ENCODE measurements at regions not wholly inside any gene's neighbourhood (a gene's known extent, or its start where the extent isn't known, plus 50 kb on each side); places are given as distances from the start of the nearest gene placed in this dataset.
"Not testable (repeated sequence)": the region's sequence is repeated elsewhere in the genome, so short reads cannot be mapped to it uniquely, and the experiment has no call there.

- DNase-seq; H3K14ac ChIP-seq (ENCODE audit: low read length in 2 of 2): not testable (repeated sequence)
These were observed 255.3 kb upstream of the IRS2 start for GRCh38 chr13:110041638-110042037.

GRCh38 chr13:110037925-110038573 is 251.7 kb upstream of the IRS2 start:
- no peak overlapping the region for H4K8ac ChIP-seq (ENCODE audit: low read length)
- H2BK15ac ChIP-seq (ENCODE audit: low read depth, poor library complexity, severe bottlenecking): no peak overlapping the region
- 69% methylated on average over 2 of the region's 2 CpGs for WGBS
- DNase-seq: no peak
- no peak overlapping the region for H3K18ac ChIP-seq (ENCODE audit: low read depth in 1 of 2, low read length in 2 of 2)
- no peak overlapping the region for H3K9ac ChIP-seq (ENCODE audit: low read length)
- no peak overlapping the region for H2BK5ac ChIP-seq (ENCODE audit: low read depth, low read length, poor library complexity, severe bottlenecking)
- no peak overlapping the region for H3K4me3 ChIP-seq (ENCODE audit: insufficient read depth in 1 of 2, low read depth in 1 of 2, low read length in 2 of 2)
- no peak overlapping the region for H2BK12ac ChIP-seq (ENCODE audit: low read length in 2 of 2)
- no peaks in the 10 kb centered on the region for H3K9me3 ChIP-seq (ENCODE audit: control insufficient read depth, low read length)
- H3K4me2 ChIP-seq (ENCODE audit: low read length, poor library complexity, severe bottlenecking): no peak overlapping the region
- no peaks in the 10 kb centered on the region for H3K36me3 ChIP-seq (ENCODE audit: control insufficient read depth in 1 of 2, insufficient read depth in 2 of 2, low read depth in 1 of 2, low read length in 2 of 2)
- H3K79me1 ChIP-seq (replicated peaks; ENCODE audit: low read length, poor library complexity, severe bottlenecking): no peaks in the 10 kb centered on the region
- no peak overlapping the region for H2BK120ac ChIP-seq (ENCODE audit: low read depth, low read length)
- H3K27me3 ChIP-seq (ENCODE audit: control insufficient read depth in 1 of 2, insufficient read depth in 1 of 2, low read length in 2 of 2): peaks cover 0 to 7% of the 10 kb centered on the region in 2 experiments
- no peak overlapping the region for H3K4ac ChIP-seq (ENCODE audit: low read depth in 1 of 2, low read length in 2 of 2)
- no peaks in the 10 kb centered on the region for H3K4me1 ChIP-seq (ENCODE audit: control insufficient read depth, insufficient read depth, low read depth, low read length)
- no peak overlapping the region for H3K23ac ChIP-seq (ENCODE audit: low read length in 2 of 2)
- H2AK5ac ChIP-seq (ENCODE audit: low read length, severe bottlenecking): no peak overlapping the region
- no peak overlapping the region for H3K27ac ChIP-seq (ENCODE audit: low read length, poor library complexity, severe bottlenecking)
- no peak overlapping the region for H3K14ac ChIP-seq (ENCODE audit: low read length in 2 of 2)
- H2AFZ ChIP-seq (ENCODE audit: low read depth, low read length): no peak overlapping the region
- H4K91ac ChIP-seq (ENCODE audit: low read length): no peak overlapping the region

More at GRCh38 chr13:110041638-110042037, 255.3 kb upstream of the IRS2 start:
- H3K4ac ChIP-seq (ENCODE audit: low read depth in 1 of 2, low read length in 2 of 2); H2AFZ ChIP-seq (ENCODE audit: low read depth, low read length); H2BK120ac ChIP-seq (ENCODE audit: low read depth, low read length); H3K27me3 ChIP-seq (ENCODE audit: control insufficient read depth in 1 of 2, insufficient read depth in 1 of 2, low read length in 2 of 2); H3K27ac ChIP-seq (ENCODE audit: low read length, poor library complexity, severe bottlenecking); H2AK5ac ChIP-seq (ENCODE audit: low read length, severe bottlenecking); H3K36me3 ChIP-seq (ENCODE audit: control insufficient read depth in 1 of 2, insufficient read depth in 2 of 2, low read depth in 1 of 2, low read length in 2 of 2); H2BK12ac ChIP-seq (ENCODE audit: low read length in 2 of 2); H3K4me2 ChIP-seq (ENCODE audit: low read length, poor library complexity, severe bottlenecking); H2BK15ac ChIP-seq (ENCODE audit: low read depth, poor library complexity, severe bottlenecking); H3K18ac ChIP-seq (ENCODE audit: low read depth in 1 of 2, low read length in 2 of 2); H4K8ac ChIP-seq (ENCODE audit: low read length); H4K91ac ChIP-seq (ENCODE audit: low read length); H3K23ac ChIP-seq (ENCODE audit: low read length in 2 of 2); H3K9me3 ChIP-seq (ENCODE audit: control insufficient read depth, low read length); H3K9ac ChIP-seq (ENCODE audit: low read length); H3K79me1 ChIP-seq (replicated peaks; ENCODE audit: low read length, poor library complexity, severe bottlenecking); H2BK5ac ChIP-seq (ENCODE audit: low read depth, low read length, poor library complexity, severe bottlenecking); H3K4me1 ChIP-seq (ENCODE audit: control insufficient read depth, insufficient read depth, low read depth, low read length); H3K4me3 ChIP-seq (ENCODE audit: insufficient read depth in 1 of 2, low read depth in 1 of 2, low read length in 2 of 2): not testable (repeated sequence)
- WGBS: no CpG with 5 or more reads among the region's 4 CpGs

GRCh38 chr13:110036060-110036459 is 249.7 kb upstream of the IRS2 start:
- H3K4me3 ChIP-seq (ENCODE audit: insufficient read depth in 1 of 2, low read depth in 1 of 2, low read length in 2 of 2): no peak overlapping the region
- no peak overlapping the region for H3K18ac ChIP-seq (ENCODE audit: low read depth in 1 of 2, low read length in 2 of 2)
- H2AK5ac ChIP-seq (ENCODE audit: low read length, severe bottlenecking): no peak overlapping the region
- no peaks in the 10 kb centered on the region for H3K9me3 ChIP-seq (ENCODE audit: control insufficient read depth, low read length)
- no peak overlapping the region for H2BK15ac ChIP-seq (ENCODE audit: low read depth, poor library complexity, severe bottlenecking)
- peaks cover 0 to 9% of the 10 kb centered on the region in 2 experiments for H3K27me3 ChIP-seq (ENCODE audit: control insufficient read depth in 1 of 2, insufficient read depth in 1 of 2, low read length in 2 of 2)
- no peaks in the 10 kb centered on the region for H3K36me3 ChIP-seq (ENCODE audit: control insufficient read depth in 1 of 2, insufficient read depth in 2 of 2, low read depth in 1 of 2, low read length in 2 of 2)
- no peak overlapping the region for H2BK12ac ChIP-seq (ENCODE audit: low read length in 2 of 2)
- no peak overlapping the region for H4K8ac ChIP-seq (ENCODE audit: low read length)
- DNase-seq: no peak
- H3K4me1 ChIP-seq (ENCODE audit: control insufficient read depth, insufficient read depth, low read depth, low read length): no peaks in the 10 kb centered on the region
- no peaks in the 10 kb centered on the region for H3K79me1 ChIP-seq (replicated peaks; ENCODE audit: low read length, poor library complexity, severe bottlenecking)
- H3K4ac ChIP-seq (ENCODE audit: low read depth in 1 of 2, low read length in 2 of 2): no peak overlapping the region
- no peak overlapping the region for H3K4me2 ChIP-seq (ENCODE audit: low read length, poor library complexity, severe bottlenecking)
- WGBS: 50% methylated on average over 1 of the region's 3 CpGs
- no peak overlapping the region for H3K27ac ChIP-seq (ENCODE audit: low read length, poor library complexity, severe bottlenecking)
- no peak overlapping the region for H2AFZ ChIP-seq (ENCODE audit: low read depth, low read length)
- no peak overlapping the region for H4K91ac ChIP-seq (ENCODE audit: low read length)
- no peak overlapping the region for H2BK120ac ChIP-seq (ENCODE audit: low read depth, low read length)
- H3K23ac ChIP-seq (ENCODE audit: low read length in 2 of 2): no peak overlapping the region
- H3K14ac ChIP-seq (ENCODE audit: low read length in 2 of 2): no peak overlapping the region
- no peak overlapping the region for H3K9ac ChIP-seq (ENCODE audit: low read length)
- H2BK5ac ChIP-seq (ENCODE audit: low read depth, low read length, poor library complexity, severe bottlenecking): no peak overlapping the region

- Histone ChIP-seq H3K14ac (ENCODE audit: low read length in 2 of 2) (no peak overlapping the region), H3K18ac (ENCODE audit: low read depth in 1 of 2, low read length in 2 of 2) (no peak overlapping the region), H3K27me3 (ENCODE audit: control insufficient read depth in 1 of 2, insufficient read depth in 1 of 2, low read length in 2 of 2) (peaks cover 0 to 13% of the 10 kb centered on the region in 2 experiments), H2AFZ (ENCODE audit: low read depth, low read length) (no peak overlapping the region), H3K4ac (ENCODE audit: low read depth in 1 of 2, low read length in 2 of 2) (no peak overlapping the region), H3K9ac (ENCODE audit: low read length) (no peak overlapping the region), H3K4me3 (ENCODE audit: insufficient read depth in 1 of 2, low read depth in 1 of 2, low read length in 2 of 2) (no peak overlapping the region), H2BK15ac (ENCODE audit: low read depth, poor library complexity, severe bottlenecking) (no peak overlapping the region), H3K4me2 (ENCODE audit: low read length, poor library complexity, severe bottlenecking) (no peak overlapping the region), H3K36me3 (ENCODE audit: control insufficient read depth in 1 of 2, insufficient read depth in 2 of 2, low read depth in 1 of 2, low read length in 2 of 2) (no peaks in the 10 kb centered on the region), H2BK5ac (ENCODE audit: low read depth, low read length, poor library complexity, severe bottlenecking) (no peak overlapping the region), H4K91ac (ENCODE audit: low read length) (no peak overlapping the region), H3K23ac (ENCODE audit: low read length in 2 of 2) (no peak overlapping the region), H2BK12ac (ENCODE audit: low read length in 2 of 2) (no peak overlapping the region), H4K8ac (ENCODE audit: low read length) (no peak overlapping the region), H2BK120ac (ENCODE audit: low read depth, low read length) (no peak overlapping the region), H3K9me3 (ENCODE audit: control insufficient read depth, low read length) (no peaks in the 10 kb centered on the region), H3K79me1 (replicated peaks; ENCODE audit: low read length, poor library complexity, severe bottlenecking) (no peaks in the 10 kb centered on the region), H3K4me1 (ENCODE audit: control insufficient read depth, insufficient read depth, low read depth, low read length) (no peaks in the 10 kb centered on the region), H3K27ac (ENCODE audit: low read length, poor library complexity, severe bottlenecking) (no peak overlapping the region), H2AK5ac (ENCODE audit: low read length, severe bottlenecking) (no peak overlapping the region)
- DNase-seq: no peak
- 81% methylated on average over 4 of the region's 4 CpGs for WGBS
These were observed 247.7 kb upstream of the IRS2 start for GRCh38 chr13:110034031-110034549.

All from mesenchymal stem cell (in vitro differentiated cells and primary cell).